A673 (cell line): ENCODE measurements at regions not wholly inside any gene's neighbourhood (a gene's known extent, or its start where the extent isn't known, plus 50 kb on each side); places are given as distances from the start of the nearest gene placed in this dataset.

ENCODE experiments used
- CTCF ChIP-seq: fragments of 300-800, 200-600 bp; sonication (generic); conservative IDR thresholded peaks from 2 replicates; pipeline ENCODE4 v1.5.1; 2017; ENCODE audit warnings: low read depth, mild to moderate bottlenecking, antibody characterized with exemption, low read length, moderate library complexity, mixed read lengths
- EZH2 ChIP-seq: fragments of 200-600 bp; sonication (generic); IDR thresholded peaks from 2 replicates; pipeline ENCODE4 v1.6.1; 2017; ENCODE audit warnings: borderline replicate concordance, low read depth, mild to moderate bottlenecking, mixed read lengths, antibody characterized with exemption, low read length; ENCODE audit not compliant: poor library complexity, severe bottlenecking

- TF ChIP-seq CTCF (no peak), EZH2 (no peak)
Observed at GRCh38 chr6:86122086-86122485, 479.4 kb upstream of the SYNCRIP start.
